ENCODE measurements at regions not wholly inside any gene's neighbourhood (a gene's known extent, or its start where the extent isn't known, plus 50 kb on each side); places are given as distances from the start of the nearest gene placed in this dataset.

GRCh38 chr6:139479433-139480222 is 105.2 kb upstream of the CITED2 start:
- TF ChIP-seq CTCF (IDR thresholded peaks at IDR 0.05): no peak
- no peak for TF ChIP-seq EP300 (IDR thresholded peaks at IDR 0.05)
- TF ChIP-seq POLR2AphosphoS5 (IDR thresholded peaks at IDR 0.05): no peak
- no peak for TF ChIP-seq POLR2A (IDR thresholded peaks at IDR 0.05)
- DNase-seq (ENCODE audit: low spot score in 2 of 2): peak in 1 of 2 donors; percentile 12
- no peaks in the 10 kb centered on the region for H3K27me3 ChIP-seq
- H3K4me1 ChIP-seq: peaks cover 6% of the 10 kb centered on the region
- no peak overlapping the region for H3K27ac ChIP-seq
- H3K9me3 ChIP-seq: no peaks in the 10 kb centered on the region
- no peaks in the 10 kb centered on the region for H3K36me3 ChIP-seq
- WGBS: 82% methylated on average over 8 of the region's 8 CpGs
- H3K4me3 ChIP-seq: no peak overlapping the region

DNA sequence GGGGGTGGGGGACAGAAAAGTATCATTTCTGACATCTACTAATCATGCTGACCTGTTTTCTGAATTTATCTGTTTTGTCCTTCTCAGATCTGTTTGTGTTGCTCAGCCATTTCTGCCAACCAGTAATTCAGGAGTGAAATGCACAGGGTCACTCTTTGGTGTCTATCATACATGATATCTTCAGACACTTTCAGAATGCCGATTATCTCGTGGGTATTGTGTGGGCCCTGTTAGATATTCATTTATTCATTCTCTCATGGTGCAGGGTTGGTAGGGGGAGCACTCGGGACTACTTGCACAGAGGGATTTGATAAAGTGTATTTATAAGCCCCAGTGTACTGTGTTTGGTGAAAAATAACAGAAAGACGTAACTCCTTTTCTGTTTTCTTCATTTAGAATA is 101.2 kb upstream of the CITED2 start:
- H3K27me3 ChIP-seq: no peaks in the 10 kb centered on the region

DNA sequence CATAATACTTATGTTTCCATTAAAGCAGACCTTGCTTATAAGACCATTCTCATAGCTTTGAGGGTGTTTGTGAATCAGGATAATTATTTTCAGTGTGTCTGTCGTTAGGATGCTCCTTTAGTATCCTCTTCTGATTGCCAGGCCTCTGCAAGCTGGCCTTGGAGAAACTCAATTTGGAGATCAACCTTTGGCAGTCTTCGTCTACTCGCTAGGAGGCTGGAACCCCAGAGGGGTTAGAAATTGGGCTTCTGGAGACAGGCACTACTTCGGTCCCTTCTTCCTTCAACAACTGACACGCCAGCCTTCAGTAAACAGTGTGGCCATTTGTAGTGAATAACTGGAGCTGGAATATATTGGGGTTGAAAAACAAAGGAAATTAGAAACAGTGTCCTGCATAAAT is 100.8 kb upstream of the CITED2 start:
- Histone ChIP-seq H3K4me3 (no peak overlapping the region), H3K9me3 (no peaks in the 10 kb centered on the region), H3K27me3 (no peaks in the 10 kb centered on the region), H3K4me1 (peaks cover 37% of the 10 kb centered on the region), H3K27ac (no peak overlapping the region), H3K36me3 (no peaks in the 10 kb centered on the region)
- no peak for DNase-seq (ENCODE audit: low spot score in 2 of 2)
- 74% methylated on average over 5 of the region's 5 CpGs for WGBS
- TF ChIP-seq POLR2A (IDR thresholded peaks at IDR 0.05) (no peak), POLR2AphosphoS5 (IDR thresholded peaks at IDR 0.05) (no peak)

More for the DNA sequence above, 101.2 kb upstream of the CITED2 start:
- H3K27ac ChIP-seq: no peak overlapping the region
- no peak overlapping the region for H3K4me3 ChIP-seq
- no peak for TF ChIP-seq EP300 (IDR thresholded peaks at IDR 0.05)
- no peak for TF ChIP-seq CTCF (IDR thresholded peaks at IDR 0.05)
- TF ChIP-seq POLR2A (IDR thresholded peaks at IDR 0.05): no peak
- TF ChIP-seq POLR2AphosphoS5 (IDR thresholded peaks at IDR 0.05): no peak
- no peaks in the 10 kb centered on the region for H3K36me3 ChIP-seq
- DNase-seq (ENCODE audit: low spot score in 2 of 2): no peak
- WGBS: 85% methylated on average over 4 of the region's 4 CpGs
- no peaks in the 10 kb centered on the region for H3K9me3 ChIP-seq
- H3K4me1 ChIP-seq: peaks cover 37% of the 10 kb centered on the region

DNA sequence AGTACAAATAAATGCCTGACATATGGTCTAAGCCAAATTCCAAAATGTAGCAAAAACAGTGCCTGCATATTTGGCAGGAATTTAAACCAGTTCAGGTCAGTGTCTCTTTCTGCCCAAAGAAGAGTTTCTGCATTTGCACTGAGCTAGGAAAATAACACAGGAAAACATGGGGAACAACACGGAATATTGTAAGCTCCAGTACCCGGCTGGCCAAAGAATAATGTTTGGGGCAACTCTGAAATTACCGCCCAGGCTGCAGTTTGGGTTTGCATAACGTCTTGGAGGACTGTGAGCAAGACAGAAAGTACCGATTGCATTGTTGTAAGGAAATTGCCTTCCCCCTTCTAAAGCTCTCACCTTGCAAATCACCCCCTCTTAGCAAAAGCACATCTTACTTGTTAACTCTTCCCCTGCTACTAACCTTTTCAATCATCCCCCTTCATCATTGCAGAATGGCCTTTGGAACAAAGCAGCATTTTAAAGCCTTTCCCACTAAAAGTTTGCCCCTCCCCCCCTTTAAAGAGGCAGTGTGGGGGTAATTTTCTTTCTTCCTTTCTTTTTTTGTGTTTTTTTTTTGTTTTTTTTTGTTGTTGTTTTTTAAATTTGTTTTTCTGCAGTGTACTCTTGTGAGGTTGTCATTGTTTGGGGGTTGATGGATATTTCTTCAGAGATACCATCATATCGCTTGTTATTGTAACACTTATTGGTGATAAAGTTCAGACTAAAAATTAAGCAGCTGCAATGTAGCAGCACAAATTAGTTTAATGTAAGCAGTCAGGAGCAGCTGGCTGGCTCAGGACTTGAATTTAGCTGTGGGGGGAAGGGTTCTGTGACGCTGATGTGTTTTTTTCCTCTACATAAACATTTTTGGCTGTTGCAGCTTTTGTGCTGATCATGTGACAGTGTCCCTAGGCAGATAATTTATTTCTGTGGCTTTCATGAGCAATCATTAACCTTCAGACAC is 100.0 kb upstream of the CITED2 start:
- Histone ChIP-seq H3K36me3 (no peaks in the 10 kb centered on the region), H3K9me3 (no peaks in the 10 kb centered on the region), H3K4me1 (peaks cover 37% of the 10 kb centered on the region), H3K27ac (peak overlapping the region; percentile 87), H3K4me3 (peak overlapping the region; percentile 10), H3K27me3 (no peaks in the 10 kb centered on the region)
- 18% methylated on average over 7 of the region's 7 CpGs for WGBS
- no peak for DNase-seq (ENCODE audit: low spot score in 2 of 2)
- no peak for TF ChIP-seq POLR2A (IDR thresholded peaks at IDR 0.05)
- no peak for TF ChIP-seq POLR2AphosphoS5 (IDR thresholded peaks at IDR 0.05)
- no peak for TF ChIP-seq EP300 (IDR thresholded peaks at IDR 0.05)
- no peak for TF ChIP-seq CTCF (IDR thresholded peaks at IDR 0.05)

DNA sequence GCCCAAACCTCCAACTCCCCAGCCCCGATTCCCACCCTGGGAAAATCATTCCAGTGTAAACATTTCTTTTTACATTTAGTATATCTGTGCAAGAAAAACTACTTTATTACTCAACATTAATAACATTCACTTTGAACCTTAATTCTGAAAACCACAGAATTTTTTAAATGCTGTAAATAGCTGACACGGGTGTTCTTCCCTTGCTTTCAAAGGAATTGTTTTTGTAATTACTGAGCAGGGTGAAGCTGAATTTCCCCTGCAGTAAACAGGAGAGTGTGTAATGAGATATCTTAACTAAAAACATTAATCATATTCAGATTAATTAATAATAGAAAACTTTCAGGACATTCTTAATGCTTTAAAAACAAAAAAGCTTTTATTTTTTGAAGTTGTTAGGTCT is 99.3 kb upstream of the CITED2 start:
- DNase-seq (ENCODE audit: low spot score in 2 of 2): no peak
- H3K36me3 ChIP-seq: no peaks in the 10 kb centered on the region
- 28% methylated on average over 2 of the region's 2 CpGs for WGBS
- no peak overlapping the region for H3K4me3 ChIP-seq
- peak overlapping the region; percentile 87 for H3K27ac ChIP-seq
- TF ChIP-seq EP300 (IDR thresholded peaks at IDR 0.05) (no peak), POLR2A (IDR thresholded peaks at IDR 0.05) (no peak), POLR2AphosphoS5 (IDR thresholded peaks at IDR 0.05) (no peak), CTCF (IDR thresholded peaks at IDR 0.05) (no peak)
- H3K4me1 ChIP-seq: peaks cover 37% of the 10 kb centered on the region
- H3K9me3 ChIP-seq: no peaks in the 10 kb centered on the region
- H3K27me3 ChIP-seq: no peaks in the 10 kb centered on the region
